ENCODE measurements at regions not wholly inside any gene's neighbourhood (a gene's known extent, or its start where the extent isn't known, plus 50 kb on each side); places are given as distances from the start of the nearest gene placed in this dataset.

DNA sequence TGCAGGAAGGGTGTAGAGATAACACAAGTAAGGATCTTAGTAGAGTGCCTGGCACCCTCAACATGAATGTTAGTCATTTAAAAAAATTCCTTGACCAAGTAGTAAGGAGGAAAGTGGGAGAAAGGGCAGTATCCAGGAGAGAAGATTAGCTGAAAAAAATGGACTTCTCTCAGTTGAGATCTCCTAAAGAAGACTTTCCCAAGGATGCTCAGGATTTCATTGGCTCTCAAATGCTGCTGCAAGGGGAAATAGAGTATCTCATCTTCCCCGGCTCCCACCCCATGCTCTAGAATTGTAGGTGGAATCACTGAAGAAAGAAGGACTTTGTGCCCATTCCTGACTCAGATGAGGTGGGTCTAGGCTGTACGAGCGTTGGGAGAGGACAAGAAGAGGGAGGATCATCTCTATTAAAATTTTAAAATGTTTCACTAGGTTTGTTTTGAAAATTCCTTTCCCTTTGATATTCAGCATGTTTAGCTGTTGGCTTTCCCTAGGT lies 231.1 kb downstream of the MYCN start:
- H3K27ac Mint-ChIP-seq (ENCODE audit: unreplicated experiment) = no peak overlapping the region
- no peak overlapping the region for H3K4me3 Mint-ChIP-seq (ENCODE audit: unreplicated experiment)
- H3K27me3 Mint-ChIP-seq (ENCODE audit: unreplicated experiment) = no peaks in the 10 kb centered on the region
- TF ChIP-seq, protein P1, sequence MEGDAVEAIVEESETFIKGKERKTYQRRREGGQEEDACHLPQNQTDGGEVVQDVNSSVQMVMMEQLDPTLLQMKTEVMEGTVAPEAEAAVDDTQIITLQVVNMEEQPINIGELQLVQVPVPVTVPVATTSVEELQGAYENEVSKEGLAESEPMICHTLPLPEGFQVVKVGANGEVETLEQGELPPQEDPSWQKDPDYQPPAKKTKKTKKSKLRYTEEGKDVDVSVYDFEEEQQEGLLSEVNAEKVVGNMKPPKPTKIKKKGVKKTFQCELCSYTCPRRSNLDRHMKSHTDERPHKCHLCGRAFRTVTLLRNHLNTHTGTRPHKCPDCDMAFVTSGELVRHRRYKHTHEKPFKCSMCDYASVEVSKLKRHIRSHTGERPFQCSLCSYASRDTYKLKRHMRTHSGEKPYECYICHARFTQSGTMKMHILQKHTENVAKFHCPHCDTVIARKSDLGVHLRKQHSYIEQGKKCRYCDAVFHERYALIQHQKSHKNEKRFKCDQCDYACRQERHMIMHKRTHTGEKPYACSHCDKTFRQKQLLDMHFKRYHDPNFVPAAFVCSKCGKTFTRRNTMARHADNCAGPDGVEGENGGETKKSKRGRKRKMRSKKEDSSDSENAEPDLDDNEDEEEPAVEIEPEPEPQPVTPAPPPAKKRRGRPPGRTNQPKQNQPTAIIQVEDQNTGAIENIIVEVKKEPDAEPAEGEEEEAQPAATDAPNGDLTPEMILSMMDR (IDR thresholded peaks at IDR 0.05; ENCODE audit: unreplicated experiment) = no peak
- H3K9me3 Mint-ChIP-seq (ENCODE audit: unreplicated experiment) = no peaks in the 10 kb centered on the region
- H3K4me1 Mint-ChIP-seq (ENCODE audit: unreplicated experiment) = peaks cover 6% of the 10 kb centered on the region
- no peak for DNase-seq (ENCODE audit: low spot score)
- no peaks in the 10 kb centered on the region for H3K36me3 Mint-ChIP-seq (ENCODE audit: low read depth, unreplicated experiment)

DNA sequence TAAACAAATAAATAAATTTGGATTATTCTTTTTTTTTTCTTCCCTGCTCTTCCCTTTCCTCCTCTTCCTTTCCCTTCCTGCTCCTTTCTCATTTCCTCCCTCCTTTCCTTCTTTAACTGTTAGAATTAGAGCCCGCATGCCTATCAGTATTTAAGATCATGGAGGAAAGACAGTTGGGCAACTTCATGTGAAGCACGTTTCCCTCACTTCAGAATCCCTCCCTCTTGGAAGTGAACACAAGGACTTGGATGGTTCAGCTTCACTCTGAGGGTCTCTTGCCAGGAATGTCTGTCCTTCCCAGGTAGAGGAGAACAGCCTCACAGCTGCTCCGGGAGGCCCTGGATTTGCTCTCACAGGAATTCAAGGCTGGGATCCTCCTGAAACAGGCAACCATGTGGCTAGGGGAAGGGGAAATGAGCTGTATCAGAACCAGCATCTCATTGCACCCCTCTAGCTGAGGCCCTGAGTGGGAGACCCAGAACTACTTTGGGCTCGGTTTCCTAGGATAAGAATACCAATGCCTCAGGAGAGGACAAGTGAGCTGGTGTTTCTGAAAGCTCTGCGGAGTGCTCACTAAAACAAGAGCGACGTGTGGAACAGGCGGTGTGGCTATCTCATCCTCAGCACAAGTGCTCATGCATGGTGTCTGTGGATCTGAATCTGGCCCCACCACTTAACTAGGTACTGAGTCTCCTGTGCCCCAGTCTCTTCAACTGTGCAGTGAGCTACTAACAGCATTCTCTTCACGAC lies 230.5 kb downstream of the MYCN start:
- Mint-ChIP-seq H3K4me3 (ENCODE audit: unreplicated experiment) (no peak overlapping the region), H3K27me3 (ENCODE audit: unreplicated experiment) (no peaks in the 10 kb centered on the region), H3K9me3 (ENCODE audit: unreplicated experiment) (no peaks in the 10 kb centered on the region), H3K4me1 (ENCODE audit: unreplicated experiment) (peaks cover 6% of the 10 kb centered on the region), H3K36me3 (ENCODE audit: low read depth, unreplicated experiment) (no peaks in the 10 kb centered on the region), H3K27ac (ENCODE audit: unreplicated experiment) (no peak overlapping the region)
- no peak for DNase-seq (ENCODE audit: low spot score)
- TF ChIP-seq, protein P1 (IDR thresholded peaks at IDR 0.05; ENCODE audit: unreplicated experiment) = no peak

DNA sequence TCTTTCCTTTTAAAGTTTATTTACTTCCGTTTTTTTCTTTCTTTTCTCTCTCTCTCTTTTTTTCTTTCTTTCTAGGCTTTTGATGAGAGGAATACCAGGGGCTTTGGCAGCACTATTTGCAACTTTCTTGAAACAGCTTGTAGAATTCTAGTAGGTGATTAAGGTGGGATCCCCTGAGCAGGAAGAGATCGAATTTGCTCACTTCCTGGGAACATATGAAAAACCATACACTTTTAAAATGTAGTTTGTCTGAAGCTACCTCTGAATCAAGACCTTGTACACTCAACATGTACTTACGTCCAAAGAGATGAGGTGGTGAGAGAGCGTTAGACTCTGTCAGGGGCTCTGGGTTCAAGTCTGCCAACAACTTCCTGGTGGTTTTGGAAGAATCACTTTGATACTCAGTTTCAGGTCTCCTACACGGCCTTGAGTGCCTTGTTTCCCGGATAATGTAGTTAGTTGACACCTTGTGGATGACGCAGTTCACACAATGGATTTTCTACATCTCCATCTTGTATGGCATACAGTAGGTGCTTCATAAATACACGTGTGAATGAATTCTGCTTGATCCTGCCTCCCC lies 229.1 kb downstream of the MYCN start:
- Mint-ChIP-seq H3K9me3 (ENCODE audit: unreplicated experiment) (no peaks in the 10 kb centered on the region), H3K27me3 (ENCODE audit: unreplicated experiment) (no peaks in the 10 kb centered on the region), H3K36me3 (ENCODE audit: low read depth, unreplicated experiment) (no peaks in the 10 kb centered on the region), H3K4me1 (ENCODE audit: unreplicated experiment) (peaks cover 6% of the 10 kb centered on the region), H3K4me3 (ENCODE audit: unreplicated experiment) (no peak overlapping the region), H3K27ac (ENCODE audit: unreplicated experiment) (no peak overlapping the region)
- TF ChIP-seq, protein P1 (IDR thresholded peaks at IDR 0.05; ENCODE audit: unreplicated experiment) = no peak
- DNase-seq (ENCODE audit: low spot score) = no peak

DNA sequence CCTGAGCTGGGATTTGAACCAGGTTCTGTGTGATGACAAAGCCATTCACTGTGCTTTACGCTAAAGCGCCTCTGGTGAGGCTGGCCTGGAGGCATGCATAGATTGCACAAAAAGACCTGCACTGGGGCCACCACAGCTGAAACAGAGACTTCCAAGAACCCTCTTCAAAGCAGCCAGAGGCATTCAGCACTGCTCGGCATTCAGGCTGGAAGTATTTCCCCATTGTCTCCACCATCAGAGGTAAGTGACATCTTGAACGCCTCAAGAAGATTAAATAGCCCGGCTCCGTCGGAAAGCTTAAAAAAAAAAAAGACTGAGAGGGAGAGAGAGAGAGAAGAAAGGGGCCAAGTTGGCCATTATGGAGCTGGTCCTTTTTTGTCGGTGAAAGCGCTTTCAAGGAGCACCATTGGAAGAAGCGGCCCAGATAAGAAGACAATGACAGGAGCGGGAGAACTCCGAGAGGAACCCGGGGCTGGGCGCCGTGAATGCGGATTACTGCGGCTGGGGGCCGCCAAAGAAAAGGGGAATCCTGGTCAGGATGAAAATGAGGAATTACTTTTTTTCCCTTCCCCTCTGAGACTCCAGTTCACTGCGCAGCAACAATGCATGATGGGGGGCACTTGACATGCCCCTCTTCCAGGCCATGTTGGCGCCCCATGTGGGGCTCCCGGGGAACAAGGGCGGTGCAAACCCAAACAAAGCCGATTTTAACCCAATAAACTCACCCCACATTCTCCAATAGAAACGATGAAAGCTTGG lies 228.3 kb downstream of the MYCN start:
- TF ChIP-seq, protein P1 (IDR thresholded peaks at IDR 0.05; ENCODE audit: unreplicated experiment) = no peak
- Mint-ChIP-seq H3K36me3 (ENCODE audit: low read depth, unreplicated experiment) (no peaks in the 10 kb centered on the region), H3K27me3 (ENCODE audit: unreplicated experiment) (no peaks in the 10 kb centered on the region), H3K4me1 (ENCODE audit: unreplicated experiment) (peaks cover 6% of the 10 kb centered on the region), H3K27ac (ENCODE audit: unreplicated experiment) (no peak overlapping the region), H3K4me3 (ENCODE audit: unreplicated experiment) (no peak overlapping the region), H3K9me3 (ENCODE audit: unreplicated experiment) (no peaks in the 10 kb centered on the region)
- no peak for DNase-seq (ENCODE audit: low spot score)

Measured in endothelial cell (in vitro differentiated cells).